ENCODE measurements at regions not wholly inside any gene's neighbourhood (a gene's known extent, or its start where the extent isn't known, plus 50 kb on each side); places are given as distances from the start of the nearest gene placed in this dataset.
"Not testable (repeated sequence)": the region's sequence is repeated elsewhere in the genome, so short reads cannot be mapped to it uniquely, and the experiment has no call there.

DNA sequence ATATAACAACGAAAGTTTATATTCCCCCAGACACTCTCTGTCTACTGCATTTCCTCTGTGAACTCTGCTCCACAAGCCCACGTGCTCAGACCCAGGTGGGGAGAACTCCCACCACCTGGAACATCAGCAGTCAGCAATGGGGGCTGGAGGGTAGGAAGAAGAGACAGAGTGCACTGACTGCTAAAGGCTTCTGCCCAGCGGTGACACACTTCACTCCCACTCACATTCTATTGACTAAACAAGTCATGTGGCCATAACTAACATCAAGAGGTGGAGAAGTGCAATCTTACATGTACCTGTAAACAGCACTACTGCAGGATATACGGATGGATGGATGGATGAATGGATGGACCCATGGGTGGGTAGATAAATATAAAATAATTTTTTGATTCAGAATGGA is 122.2 kb downstream of the MPP7 start:
- Histone ChIP-seq H3K27ac (no peak overlapping the region), H3K4me1 (ENCODE audit: low read depth) (peaks cover 3% of the 10 kb centered on the region), H3K4me3 (no peak overlapping the region), H3K27me3 (no peaks in the 10 kb centered on the region), H3K36me3 (no peaks in the 10 kb centered on the region), H3K9me3 (ENCODE audit: low read depth) (no peaks in the 10 kb centered on the region)
- TF ChIP-seq, protein P1, sequence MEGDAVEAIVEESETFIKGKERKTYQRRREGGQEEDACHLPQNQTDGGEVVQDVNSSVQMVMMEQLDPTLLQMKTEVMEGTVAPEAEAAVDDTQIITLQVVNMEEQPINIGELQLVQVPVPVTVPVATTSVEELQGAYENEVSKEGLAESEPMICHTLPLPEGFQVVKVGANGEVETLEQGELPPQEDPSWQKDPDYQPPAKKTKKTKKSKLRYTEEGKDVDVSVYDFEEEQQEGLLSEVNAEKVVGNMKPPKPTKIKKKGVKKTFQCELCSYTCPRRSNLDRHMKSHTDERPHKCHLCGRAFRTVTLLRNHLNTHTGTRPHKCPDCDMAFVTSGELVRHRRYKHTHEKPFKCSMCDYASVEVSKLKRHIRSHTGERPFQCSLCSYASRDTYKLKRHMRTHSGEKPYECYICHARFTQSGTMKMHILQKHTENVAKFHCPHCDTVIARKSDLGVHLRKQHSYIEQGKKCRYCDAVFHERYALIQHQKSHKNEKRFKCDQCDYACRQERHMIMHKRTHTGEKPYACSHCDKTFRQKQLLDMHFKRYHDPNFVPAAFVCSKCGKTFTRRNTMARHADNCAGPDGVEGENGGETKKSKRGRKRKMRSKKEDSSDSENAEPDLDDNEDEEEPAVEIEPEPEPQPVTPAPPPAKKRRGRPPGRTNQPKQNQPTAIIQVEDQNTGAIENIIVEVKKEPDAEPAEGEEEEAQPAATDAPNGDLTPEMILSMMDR (IDR thresholded peaks at IDR 0.05; ENCODE audit: low read depth, low read length) = no peak
- no peak for DNase-seq (ENCODE audit: low read depth in 1 of 2, low spot score in 1 of 2)

DNA sequence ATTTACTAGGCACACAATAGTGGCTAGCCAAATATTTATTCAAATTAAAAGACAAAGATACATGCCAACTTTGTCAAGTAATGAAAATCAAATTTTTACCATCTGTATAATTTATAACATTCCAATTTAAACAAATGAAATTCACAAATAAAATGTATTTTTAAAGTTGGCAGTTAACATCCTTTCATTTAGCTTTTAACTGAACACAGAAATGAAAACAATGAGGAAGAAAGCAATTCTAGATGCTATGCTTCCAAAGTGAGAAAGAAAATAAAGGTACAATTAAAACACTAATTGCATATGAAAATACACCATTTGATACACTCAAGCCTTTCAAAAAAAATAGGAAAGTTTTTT is 123.1 kb downstream of the MPP7 start:
- no peaks in the 10 kb centered on the region for H3K36me3 ChIP-seq
- no peaks in the 10 kb centered on the region for H3K9me3 ChIP-seq (ENCODE audit: low read depth)
- peaks cover 3% of the 10 kb centered on the region for H3K4me1 ChIP-seq (ENCODE audit: low read depth)
- H3K4me3 ChIP-seq = no peak overlapping the region
- H3K27ac ChIP-seq = no peak overlapping the region
- DNase-seq (ENCODE audit: low read depth in 1 of 2, low spot score in 1 of 2) = no peak
- TF ChIP-seq, protein P1 (IDR thresholded peaks at IDR 0.05; ENCODE audit: low read depth, low read length) = no peak
- H3K27me3 ChIP-seq = no peaks in the 10 kb centered on the region

DNA sequence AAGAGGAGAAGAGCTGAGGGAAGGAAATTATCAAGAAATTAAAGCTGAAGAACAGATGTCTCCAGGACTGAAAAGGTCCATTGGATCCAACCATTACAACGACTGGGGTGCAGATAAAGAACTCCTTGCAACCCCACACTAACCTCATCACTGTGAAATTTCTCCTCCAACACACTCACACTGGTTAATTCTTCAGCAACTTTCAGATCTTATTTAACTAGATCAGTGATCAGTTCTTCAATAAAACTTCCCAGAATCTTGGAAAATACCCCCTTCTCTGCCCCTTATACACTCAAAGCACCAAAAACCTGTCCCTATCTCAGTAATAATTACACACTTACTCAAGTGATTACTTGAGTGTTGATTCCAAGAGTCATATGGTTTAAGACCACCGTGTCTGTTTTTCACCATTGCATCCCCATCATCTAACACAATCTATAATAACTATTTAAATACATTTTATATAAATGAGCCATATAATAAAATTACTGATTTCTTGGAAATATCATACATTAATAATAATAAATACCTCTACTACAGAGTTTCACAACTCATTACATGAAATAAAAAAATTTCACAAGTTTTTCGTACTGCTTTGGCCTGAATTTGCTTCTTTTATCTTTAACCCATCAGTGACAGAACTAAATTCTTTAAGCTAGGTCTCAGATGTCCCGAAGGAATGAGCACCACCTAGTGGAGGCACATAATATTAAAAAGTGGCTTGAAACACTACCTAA is 123.7 kb downstream of the MPP7 start:
- no peak overlapping the region for H3K4me3 ChIP-seq
- peaks cover 3% of the 10 kb centered on the region for H3K4me1 ChIP-seq (ENCODE audit: low read depth)
- DNase-seq (ENCODE audit: low read depth in 1 of 2, low spot score in 1 of 2) = peak; percentile 59 to 76
- no peaks in the 10 kb centered on the region for H3K9me3 ChIP-seq (ENCODE audit: low read depth)
- TF ChIP-seq, protein P1 (IDR thresholded peaks at IDR 0.05; ENCODE audit: low read depth, low read length) = peak; percentile 63
- H3K27me3 ChIP-seq = no peaks in the 10 kb centered on the region
- no peaks in the 10 kb centered on the region for H3K36me3 ChIP-seq
- no peak overlapping the region for H3K27ac ChIP-seq

DNA sequence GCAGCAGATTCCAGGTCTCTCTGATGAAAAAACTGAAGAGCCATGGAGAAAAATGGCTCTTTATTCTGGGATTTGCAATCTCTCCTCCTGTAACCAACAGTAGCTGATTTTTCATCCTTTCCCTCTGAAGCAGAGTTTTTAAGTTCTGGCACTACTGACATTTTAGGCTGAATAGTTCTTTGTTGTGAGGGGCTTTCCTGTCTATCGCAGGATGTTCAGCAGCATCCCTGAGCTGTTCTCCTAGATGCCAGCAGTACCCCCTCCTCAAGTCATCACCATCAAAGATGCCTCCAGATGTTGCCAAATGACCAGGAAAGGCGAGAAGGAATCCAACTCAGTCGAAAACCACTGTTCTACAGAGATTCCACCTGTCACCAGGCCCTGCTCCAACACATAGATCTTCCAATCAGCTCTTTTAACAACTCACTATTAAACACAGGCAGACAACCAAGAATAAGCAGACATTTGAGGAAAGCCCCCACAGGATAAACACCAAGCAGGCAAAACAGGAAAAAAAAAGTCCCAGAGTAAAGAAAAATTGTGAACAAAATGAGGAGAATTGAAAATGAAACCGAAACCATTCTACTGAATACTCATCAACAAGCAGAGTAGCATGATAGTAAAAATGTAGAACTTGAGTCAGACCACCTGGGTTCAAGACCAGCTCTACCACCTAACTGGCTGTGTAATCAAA is 124.8 kb downstream of the MPP7 start:
- DNase-seq (ENCODE audit: low read depth in 1 of 2, low spot score in 1 of 2) = no peak
- Histone ChIP-seq H3K4me1 (ENCODE audit: low read depth) (peaks cover 3% of the 10 kb centered on the region), H3K4me3 (no peak overlapping the region), H3K27ac (no peak overlapping the region), H3K27me3 (no peaks in the 10 kb centered on the region), H3K36me3 (no peaks in the 10 kb centered on the region), H3K9me3 (ENCODE audit: low read depth) (no peaks in the 10 kb centered on the region)
- TF ChIP-seq, protein P1 (IDR thresholded peaks at IDR 0.05; ENCODE audit: low read depth, low read length) = no peak

DNA sequence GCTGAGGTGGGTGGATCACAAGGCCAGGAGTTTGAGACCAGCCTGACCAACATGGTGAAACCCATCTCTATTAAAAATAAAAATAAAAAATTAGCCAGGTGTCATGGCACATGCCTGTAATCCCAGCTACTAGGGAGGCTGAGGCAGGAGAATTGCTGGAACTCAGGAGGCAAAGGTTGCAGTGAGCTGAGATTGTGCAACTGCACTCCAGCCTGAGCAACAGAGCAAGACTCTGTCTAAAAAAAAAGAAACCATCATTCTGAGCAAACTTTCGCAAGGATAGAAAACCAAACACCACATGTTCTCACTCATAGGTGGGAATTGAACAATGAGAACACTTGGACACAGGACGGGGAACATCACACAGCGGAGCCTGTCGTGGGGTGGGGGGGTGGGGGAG is 126.4 kb downstream of the MPP7 start:
- H3K27me3 ChIP-seq; H3K4me1 ChIP-seq (ENCODE audit: low read depth); H3K27ac ChIP-seq; H3K36me3 ChIP-seq; H3K9me3 ChIP-seq (ENCODE audit: low read depth); H3K4me3 ChIP-seq: not testable (repeated sequence)
- DNase-seq (ENCODE audit: low read depth in 1 of 2, low spot score in 1 of 2) = peak in 1 of 2 donors; percentile 9

DNA sequence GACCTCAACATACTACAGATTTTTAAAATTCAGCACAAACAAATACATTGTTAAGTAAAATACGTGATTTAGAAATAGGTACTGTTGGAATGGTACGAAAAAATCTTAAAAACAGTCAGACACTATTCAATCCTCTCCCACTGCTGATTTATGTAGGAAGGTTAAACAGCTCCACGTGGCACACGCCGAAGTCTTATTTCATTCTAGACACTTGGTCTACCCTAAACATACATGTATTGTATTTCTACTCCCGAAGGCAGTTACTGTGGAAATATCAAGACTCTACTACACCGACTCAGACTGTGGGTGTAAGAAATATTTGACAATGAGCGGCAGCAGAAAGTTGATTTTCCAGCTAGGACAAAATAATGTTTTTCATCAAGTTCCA is 130.6 kb downstream of the MPP7 start:
- no peaks in the 10 kb centered on the region for H3K27me3 ChIP-seq
- no peak for DNase-seq (ENCODE audit: low read depth in 1 of 2, low spot score in 1 of 2)
- H3K9me3 ChIP-seq (ENCODE audit: low read depth) = no peaks in the 10 kb centered on the region
- no peak overlapping the region for H3K27ac ChIP-seq
- H3K4me3 ChIP-seq = no peak overlapping the region
- H3K4me1 ChIP-seq (ENCODE audit: low read depth) = no peaks in the 10 kb centered on the region
- no peaks in the 10 kb centered on the region for H3K36me3 ChIP-seq
- TF ChIP-seq, protein P1 (IDR thresholded peaks at IDR 0.05; ENCODE audit: low read depth, low read length) = no peak

Measured in cardiac muscle cell (in vitro differentiated cells and primary cell).